ENCODE measurements at regions not wholly inside any gene's neighbourhood (a gene's known extent, or its start where the extent isn't known, plus 50 kb on each side); places are given as distances from the start of the nearest gene placed in this dataset.
"Not testable (repeated sequence)": the region's sequence is repeated elsewhere in the genome, so short reads cannot be mapped to it uniquely, and the experiment has no call there.

- no peaks in the 10 kb centered on the region for H3K4me1 ChIP-seq (ENCODE audit: control insufficient read depth, insufficient read depth, low read length)
- no peak overlapping the region for H3K9ac ChIP-seq (ENCODE audit: low read depth, low read length)
- H3K36me3 ChIP-seq (ENCODE audit: insufficient read depth, low read length) = no peaks in the 10 kb centered on the region
- peaks cover 14% of the 10 kb centered on the region for H3K27me3 ChIP-seq (ENCODE audit: control insufficient read depth, insufficient read depth, low read length)
- peaks cover 4% of the 10 kb centered on the region for H3K9me3 ChIP-seq (replicated peaks; ENCODE audit: low read length)
- no peak overlapping the region for H3K4me2 ChIP-seq (ENCODE audit: low read length)
- H3K4me3 ChIP-seq (ENCODE audit: low read length) = no peak overlapping the region
Observed at GRCh38 chr3:8405144-8405543, 96.5 kb upstream of the LMCD1 start.

DNA sequence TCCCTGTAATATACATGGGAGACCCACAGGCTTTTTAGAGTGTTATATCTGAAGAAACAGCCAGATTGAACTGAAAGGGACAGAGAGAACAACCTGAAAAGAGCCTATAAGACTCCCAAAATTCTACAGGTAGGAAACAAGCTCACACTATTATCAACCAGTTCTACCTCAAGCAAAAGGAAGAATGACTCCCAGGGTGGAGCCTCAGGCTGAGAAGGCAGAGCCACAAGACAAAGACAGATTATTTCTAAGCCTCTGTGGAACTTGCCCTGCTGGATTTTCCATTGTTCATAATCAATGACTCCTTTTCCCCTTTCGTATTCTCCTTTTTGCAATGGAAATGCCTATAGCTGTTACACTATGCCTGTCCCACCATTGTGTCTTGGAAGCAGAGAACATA, 95.1 kb upstream of the LMCD1 start:
- Histone ChIP-seq H3K9ac (ENCODE audit: low read depth, low read length) (no peak overlapping the region), H3K27me3 (ENCODE audit: control insufficient read depth, insufficient read depth, low read length) (peaks cover 14% of the 10 kb centered on the region), H3K4me2 (ENCODE audit: low read length) (no peak overlapping the region), H3K4me3 (ENCODE audit: low read length) (no peak overlapping the region), H3K36me3 (ENCODE audit: insufficient read depth, low read length) (no peaks in the 10 kb centered on the region), H3K4me1 (ENCODE audit: control insufficient read depth, insufficient read depth, low read length) (no peaks in the 10 kb centered on the region), H3K9me3 (replicated peaks; ENCODE audit: low read length) (peaks cover 4% of the 10 kb centered on the region)

GRCh38 chr3:8413337-8413926, 88.2 kb upstream of the LMCD1 start:
- H3K27me3 ChIP-seq (ENCODE audit: control insufficient read depth, insufficient read depth, low read length) = peaks cover 11% of the 10 kb centered on the region
- no peak overlapping the region for H3K9ac ChIP-seq (ENCODE audit: low read depth, low read length)
- no peak overlapping the region for H3K4me2 ChIP-seq (ENCODE audit: low read length)
- no peak overlapping the region for H3K4me3 ChIP-seq (ENCODE audit: low read length)
- H3K36me3 ChIP-seq (ENCODE audit: insufficient read depth, low read length) = no peaks in the 10 kb centered on the region
- no peaks in the 10 kb centered on the region for H3K9me3 ChIP-seq (replicated peaks; ENCODE audit: low read length)
- H3K4me1 ChIP-seq (ENCODE audit: control insufficient read depth, insufficient read depth, low read length) = no peaks in the 10 kb centered on the region

DNA sequence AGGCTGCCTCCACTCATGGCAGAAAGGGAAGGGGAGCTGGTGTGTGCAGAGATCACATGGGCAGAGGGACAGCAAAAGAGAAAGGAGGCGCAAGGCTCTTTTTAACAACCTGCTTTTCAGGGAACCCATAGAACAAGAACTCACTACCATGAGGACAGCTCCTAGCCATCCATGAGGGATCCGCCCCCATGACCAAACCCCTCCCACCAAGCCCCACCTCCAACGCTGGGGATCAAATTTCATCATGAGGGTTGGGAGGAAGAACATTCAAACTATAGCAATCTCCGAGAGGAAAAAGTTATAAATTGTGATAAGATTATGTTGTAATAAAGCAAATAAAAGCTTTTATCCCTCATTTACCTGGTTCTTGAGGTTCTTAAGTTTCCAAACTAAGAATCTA, 84.7 kb upstream of the LMCD1 start:
- peak overlapping the region; percentile 32 for H3K4me3 ChIP-seq (ENCODE audit: low read length)

DNA sequence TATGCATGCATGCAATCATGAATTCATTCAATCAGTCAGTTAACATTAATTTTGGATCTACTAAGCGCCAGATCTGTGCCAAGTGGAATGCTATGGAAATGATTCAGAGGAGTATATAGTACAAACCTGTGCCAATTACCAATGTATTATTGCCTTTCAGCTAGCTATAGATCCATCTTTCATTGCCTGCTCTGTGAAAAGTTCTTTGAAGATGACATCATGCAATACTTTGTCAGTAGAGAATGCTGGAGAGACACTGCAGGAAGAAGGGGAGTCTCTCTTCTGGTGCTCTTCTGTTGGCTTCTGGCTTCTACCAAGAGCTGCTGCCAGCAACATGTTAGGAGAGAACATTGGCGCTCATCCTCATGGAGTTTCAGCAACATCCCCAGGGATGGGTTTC, 81.0 kb upstream of the LMCD1 start:
- H3K27me3 ChIP-seq (ENCODE audit: control insufficient read depth, insufficient read depth, low read length) = no peaks in the 10 kb centered on the region
- no peaks in the 10 kb centered on the region for H3K36me3 ChIP-seq (ENCODE audit: insufficient read depth, low read length)
- H3K4me2 ChIP-seq (ENCODE audit: low read length) = no peak overlapping the region

More for the DNA sequence above, 84.7 kb upstream of the LMCD1 start:
- peaks cover 11% of the 10 kb centered on the region for H3K27me3 ChIP-seq (ENCODE audit: control insufficient read depth, insufficient read depth, low read length)
- no peaks in the 10 kb centered on the region for H3K36me3 ChIP-seq (ENCODE audit: insufficient read depth, low read length)
- no peak overlapping the region for H3K9ac ChIP-seq (ENCODE audit: low read depth, low read length)
- no peaks in the 10 kb centered on the region for H3K4me1 ChIP-seq (ENCODE audit: control insufficient read depth, insufficient read depth, low read length)
- H3K9me3 ChIP-seq (replicated peaks; ENCODE audit: low read length) = no peaks in the 10 kb centered on the region
- H3K4me2 ChIP-seq (ENCODE audit: low read length) = peak overlapping the region; percentile 63

GRCh38 chr3:8421267-8421666, 80.4 kb upstream of the LMCD1 start:
- Histone ChIP-seq H3K4me1 (ENCODE audit: control insufficient read depth, insufficient read depth, low read length) (no peaks in the 10 kb centered on the region), H3K4me3 (ENCODE audit: low read length) (no peak overlapping the region), H3K27me3 (ENCODE audit: control insufficient read depth, insufficient read depth, low read length) (no peaks in the 10 kb centered on the region), H3K9me3 (replicated peaks; ENCODE audit: low read length) (no peaks in the 10 kb centered on the region), H3K9ac (ENCODE audit: low read depth, low read length) (no peak overlapping the region), H3K36me3 (ENCODE audit: insufficient read depth, low read length) (no peaks in the 10 kb centered on the region), H3K4me2 (ENCODE audit: low read length) (no peak overlapping the region)

More for the DNA sequence above, 81.0 kb upstream of the LMCD1 start:
- Histone ChIP-seq H3K9ac (ENCODE audit: low read depth, low read length) (no peak overlapping the region), H3K9me3 (replicated peaks; ENCODE audit: low read length) (no peaks in the 10 kb centered on the region), H3K4me1 (ENCODE audit: control insufficient read depth, insufficient read depth, low read length) (no peaks in the 10 kb centered on the region), H3K4me3 (ENCODE audit: low read length) (no peak overlapping the region)

DNA sequence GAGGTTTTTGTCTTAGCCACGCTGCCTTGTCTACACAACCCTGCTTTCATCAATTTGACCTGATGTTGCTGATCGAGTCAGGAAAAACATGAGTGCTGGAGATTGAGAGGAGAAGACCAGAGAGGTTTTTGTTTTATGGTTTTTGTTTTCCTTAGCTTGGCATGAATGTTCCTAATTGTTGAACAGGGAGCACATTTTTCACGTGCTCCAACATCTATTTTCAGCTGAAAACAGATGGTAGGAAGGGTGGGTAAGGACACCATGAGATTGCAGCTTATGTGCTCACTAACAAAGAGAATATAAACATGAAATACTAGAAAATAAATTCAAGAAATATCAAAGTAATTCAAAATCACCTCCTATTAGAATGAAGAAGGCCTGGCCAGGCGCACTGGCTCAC, 79.9 kb upstream of the LMCD1 start:
- Histone ChIP-seq H3K36me3 (ENCODE audit: insufficient read depth, low read length) (no peaks in the 10 kb centered on the region), H3K9ac (ENCODE audit: low read depth, low read length) (no peak overlapping the region), H3K4me3 (ENCODE audit: low read length) (no peak overlapping the region), H3K4me2 (ENCODE audit: low read length) (no peak overlapping the region), H3K9me3 (replicated peaks; ENCODE audit: low read length) (no peaks in the 10 kb centered on the region), H3K27me3 (ENCODE audit: control insufficient read depth, insufficient read depth, low read length) (no peaks in the 10 kb centered on the region), H3K4me1 (ENCODE audit: control insufficient read depth, insufficient read depth, low read length) (no peaks in the 10 kb centered on the region)

GRCh38 chr3:8423307-8423706, 78.3 kb upstream of the LMCD1 start:
- Histone ChIP-seq H3K27me3 (ENCODE audit: control insufficient read depth, insufficient read depth, low read length) (no peaks in the 10 kb centered on the region), H3K9ac (ENCODE audit: low read depth, low read length) (no peak overlapping the region), H3K4me3 (ENCODE audit: low read length) (no peak overlapping the region), H3K4me1 (ENCODE audit: control insufficient read depth, insufficient read depth, low read length) (no peaks in the 10 kb centered on the region), H3K36me3 (ENCODE audit: insufficient read depth, low read length) (no peaks in the 10 kb centered on the region), H3K4me2 (ENCODE audit: low read length) (no peak overlapping the region), H3K9me3 (replicated peaks; ENCODE audit: low read length) (no peaks in the 10 kb centered on the region)

GRCh38 chr3:8424281-8424680, 77.3 kb upstream of the LMCD1 start:
- Histone ChIP-seq H3K9ac (ENCODE audit: low read depth, low read length) (no peak overlapping the region), H3K4me2 (ENCODE audit: low read length) (no peak overlapping the region), H3K27me3 (ENCODE audit: control insufficient read depth, insufficient read depth, low read length) (no peaks in the 10 kb centered on the region), H3K4me1 (ENCODE audit: control insufficient read depth, insufficient read depth, low read length) (no peaks in the 10 kb centered on the region), H3K4me3 (ENCODE audit: low read length) (no peak overlapping the region), H3K9me3 (replicated peaks; ENCODE audit: low read length) (no peaks in the 10 kb centered on the region), H3K36me3 (ENCODE audit: insufficient read depth, low read length) (no peaks in the 10 kb centered on the region)

DNA sequence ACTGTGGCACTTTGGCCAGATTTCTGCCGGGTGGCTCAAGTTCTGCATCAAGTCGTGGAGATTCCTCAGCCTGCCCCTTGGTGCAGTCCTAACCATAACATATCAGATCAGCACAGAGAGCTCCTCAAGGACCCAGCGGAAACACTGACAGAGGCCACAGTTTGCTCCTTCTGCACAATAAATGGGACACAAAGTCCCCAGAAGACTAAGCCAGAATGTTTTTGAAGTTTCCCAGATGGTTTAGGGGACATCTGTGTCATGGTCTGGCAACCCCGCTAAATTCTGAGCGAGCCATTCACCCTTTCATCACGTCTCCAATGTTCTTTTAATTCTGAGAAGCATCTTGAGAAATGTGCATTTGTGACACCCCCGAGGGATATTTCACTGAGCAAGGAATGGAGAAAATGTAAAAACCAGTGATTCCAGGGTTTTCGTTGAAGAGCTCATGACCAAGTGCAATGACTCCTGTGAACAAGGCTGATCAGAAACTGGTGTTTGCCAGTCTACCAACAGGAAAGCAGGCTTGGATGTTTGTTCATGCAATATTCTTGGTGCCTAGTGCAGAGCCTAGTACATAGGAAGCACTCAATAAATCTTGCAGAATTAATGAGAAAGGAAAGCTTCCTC, 64.8 kb upstream of the LMCD1 start:
- Histone ChIP-seq H3K9me3 (replicated peaks; ENCODE audit: low read length) (no peaks in the 10 kb centered on the region), H3K4me2 (ENCODE audit: low read length) (no peak overlapping the region), H3K4me1 (ENCODE audit: control insufficient read depth, insufficient read depth, low read length) (no peaks in the 10 kb centered on the region), H3K27me3 (ENCODE audit: control insufficient read depth, insufficient read depth, low read length) (peaks cover 9% of the 10 kb centered on the region), H3K4me3 (ENCODE audit: low read length) (no peak overlapping the region), H3K9ac (ENCODE audit: low read depth, low read length) (no peak overlapping the region), H3K36me3 (ENCODE audit: insufficient read depth, low read length) (no peaks in the 10 kb centered on the region)

DNA sequence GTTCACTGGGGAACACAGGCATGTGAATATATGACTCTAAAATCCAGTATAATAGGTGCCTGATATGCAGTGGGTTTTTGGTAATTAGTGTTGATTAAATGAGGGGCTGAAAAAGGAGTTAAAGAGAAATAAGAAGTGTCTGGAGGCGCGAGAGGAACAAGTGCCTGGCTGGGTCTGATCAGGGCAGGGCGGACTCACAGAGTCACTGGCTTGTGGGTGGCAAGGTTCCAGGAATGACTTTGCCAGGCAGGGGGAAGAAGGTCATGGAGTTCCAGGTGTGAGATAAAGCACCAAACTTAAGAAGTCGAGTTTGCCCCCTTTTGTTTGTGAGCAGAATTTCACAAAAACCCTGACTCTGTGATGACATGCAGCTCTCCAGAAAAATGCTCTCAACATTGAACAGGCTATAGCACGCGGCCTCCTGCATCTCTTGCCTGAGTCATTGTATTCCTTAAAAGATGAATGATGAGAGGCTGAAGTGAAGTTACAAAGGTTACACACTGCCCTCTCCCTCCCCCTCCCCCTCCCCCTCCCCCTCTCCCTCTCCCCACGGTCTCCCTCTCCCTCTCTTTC, 63.0 kb upstream of the LMCD1 start:
- peaks cover 9% of the 10 kb centered on the region for H3K27me3 ChIP-seq (ENCODE audit: control insufficient read depth, insufficient read depth, low read length)
- no peak overlapping the region for H3K4me3 ChIP-seq (ENCODE audit: low read length)
- H3K9me3 ChIP-seq (replicated peaks; ENCODE audit: low read length) = no peaks in the 10 kb centered on the region
- H3K4me1 ChIP-seq (ENCODE audit: control insufficient read depth, insufficient read depth, low read length) = peaks cover 16% of the 10 kb centered on the region
- H3K36me3 ChIP-seq (ENCODE audit: insufficient read depth, low read length) = no peaks in the 10 kb centered on the region
- no peak overlapping the region for H3K4me2 ChIP-seq (ENCODE audit: low read length)
- H3K9ac ChIP-seq (ENCODE audit: low read depth, low read length) = no peak overlapping the region

DNA sequence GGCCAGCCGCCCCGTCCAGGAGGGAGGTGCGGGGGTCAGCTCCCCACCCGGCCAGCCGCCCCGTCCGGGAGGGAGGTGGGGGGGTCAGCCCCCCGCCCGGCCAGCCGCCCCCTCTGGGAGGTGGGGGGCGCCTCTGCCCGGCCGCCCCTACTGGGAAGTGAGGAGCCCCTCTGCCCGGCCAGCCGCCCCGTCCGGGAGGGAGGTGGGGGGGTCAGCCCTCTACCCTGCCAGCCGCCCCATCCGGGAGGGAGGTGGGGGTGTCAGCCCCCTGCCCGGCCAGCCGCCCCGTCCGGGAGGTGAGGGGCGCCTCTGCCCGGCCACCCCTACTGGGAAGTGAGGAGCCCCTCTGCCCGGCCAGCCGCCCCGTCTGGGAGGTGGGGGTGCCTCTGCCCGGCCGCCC, 61.5 kb upstream of the LMCD1 start:
- not testable (repeated sequence) for H3K9ac ChIP-seq (ENCODE audit: low read depth, low read length); H3K27me3 ChIP-seq (ENCODE audit: control insufficient read depth, insufficient read depth, low read length); H3K4me2 ChIP-seq (ENCODE audit: low read length)

More for the DNA sequence above, 61.5 kb upstream of the LMCD1 start:
- not testable (repeated sequence) for H3K9me3 ChIP-seq (replicated peaks; ENCODE audit: low read length); H3K36me3 ChIP-seq (ENCODE audit: insufficient read depth, low read length); H3K4me3 ChIP-seq (ENCODE audit: low read length)
- peaks cover 29% of the 10 kb centered on the region for H3K4me1 ChIP-seq (ENCODE audit: control insufficient read depth, insufficient read depth, low read length)
